HT1080 (cell line): ENCODE measurements at regions not wholly inside any gene's neighbourhood (a gene's known extent, or its start where the extent isn't known, plus 50 kb on each side); places are given as distances from the start of the nearest gene placed in this dataset.

Experiments used
- DNase-seq: peaks from one replicate; pipeline ENCODE4 v3.0.0-alpha.2; 2015; ENCODE audit warnings: low read depth

- DNase-seq = no peak
Measured at GRCh38 chr13:105567951-105568525, 967.4 kb downstream of the EFNB2 start.

- DNase-seq = no peak
Measured at GRCh38 chr13:105565136-105565727, 970.2 kb downstream of the EFNB2 start.

DNA sequence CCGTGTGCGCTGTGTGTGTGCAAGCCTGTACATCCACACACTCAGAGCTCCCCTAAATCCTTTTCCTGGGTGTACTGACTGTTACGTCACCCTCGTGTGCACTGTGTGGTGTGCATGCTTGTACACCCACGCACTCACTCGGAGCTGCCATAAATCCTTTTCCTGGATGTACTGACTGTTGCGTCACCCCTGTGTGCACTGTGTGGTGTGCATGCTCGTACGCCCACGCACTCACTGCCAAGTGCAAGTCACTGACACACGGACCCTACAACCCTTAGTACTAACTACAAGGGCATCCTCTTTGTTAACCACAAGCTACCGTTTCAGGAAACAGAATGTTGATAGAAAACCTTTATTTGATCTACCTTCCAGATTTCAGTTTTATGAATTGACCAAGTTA, 983.4 kb downstream of the EFNB2 start:
- DNase-seq = no peak

- DNase-seq = no peak
Measured at GRCh38 chr13:105547851-105548250, 987.6 kb downstream of the EFNB2 start.

- DNase-seq = no peak
Measured at GRCh38 chr13:105545811-105546210, 989.7 kb downstream of the EFNB2 start.

DNA sequence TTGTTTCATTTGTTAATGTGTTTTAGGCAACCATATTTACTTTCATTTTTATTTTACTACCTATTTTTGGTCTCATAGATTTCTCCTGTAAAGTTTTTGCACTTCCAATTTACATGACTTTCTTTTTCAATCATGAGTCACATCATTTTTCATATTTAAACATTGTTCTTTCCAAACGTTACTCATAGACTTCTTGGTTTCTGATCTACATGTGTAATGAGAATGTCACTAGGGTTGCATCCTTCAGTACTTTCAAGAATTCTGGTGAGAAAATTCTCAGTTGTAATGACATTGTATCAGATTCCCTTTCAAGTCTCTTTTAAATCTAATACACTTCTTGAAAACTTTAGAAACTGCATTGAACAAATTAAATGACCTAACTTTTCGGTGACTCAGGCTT, 991.7 kb downstream of the EFNB2 start:
- DNase-seq = peak; percentile 5

- DNase-seq = no peak
Measured at GRCh38 chr13:105541565-105541964, 993.9 kb downstream of the EFNB2 start.

DNA sequence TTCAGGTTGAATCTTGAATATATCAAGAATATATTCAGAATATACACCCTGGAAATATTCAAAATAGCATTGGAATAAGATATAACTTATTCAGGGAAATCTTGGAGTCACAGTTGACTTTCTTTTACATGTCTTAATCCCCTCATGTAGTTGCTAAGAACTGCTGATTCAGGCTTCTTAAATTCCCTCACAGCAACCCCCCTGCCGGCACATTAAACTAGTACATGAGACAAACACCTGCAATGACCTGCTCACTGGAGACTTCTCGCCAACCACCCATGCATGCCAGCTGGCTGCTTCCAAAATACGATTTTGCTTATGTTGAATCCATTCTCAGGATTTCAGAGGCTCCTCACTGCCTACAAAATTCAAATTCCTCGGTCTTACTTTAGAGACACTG, 997.1 kb downstream of the EFNB2 start:
- no peak for DNase-seq

DNA sequence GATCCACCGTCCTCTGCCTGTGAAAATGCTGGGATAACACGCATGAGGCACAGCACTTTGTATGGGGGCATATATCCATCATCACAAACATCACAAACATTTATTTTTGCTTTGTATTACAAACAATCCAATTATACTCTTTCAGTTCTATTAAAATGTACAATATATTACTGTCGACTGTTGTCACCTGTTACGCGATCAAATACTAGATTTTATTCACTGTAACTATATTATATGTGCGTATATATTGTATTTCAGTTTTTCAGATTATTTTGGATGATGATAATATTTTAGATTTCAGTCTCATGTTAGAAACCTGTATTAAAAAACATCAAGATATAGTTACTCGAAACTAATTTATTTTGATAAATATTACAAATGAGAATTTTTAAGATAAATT, 998.3 kb downstream of the EFNB2 start:
- no peak for DNase-seq

- DNase-seq = no peak
Measured at GRCh38 chr13:105530468-105530867, 1005.0 kb downstream of the EFNB2 start.

DNA sequence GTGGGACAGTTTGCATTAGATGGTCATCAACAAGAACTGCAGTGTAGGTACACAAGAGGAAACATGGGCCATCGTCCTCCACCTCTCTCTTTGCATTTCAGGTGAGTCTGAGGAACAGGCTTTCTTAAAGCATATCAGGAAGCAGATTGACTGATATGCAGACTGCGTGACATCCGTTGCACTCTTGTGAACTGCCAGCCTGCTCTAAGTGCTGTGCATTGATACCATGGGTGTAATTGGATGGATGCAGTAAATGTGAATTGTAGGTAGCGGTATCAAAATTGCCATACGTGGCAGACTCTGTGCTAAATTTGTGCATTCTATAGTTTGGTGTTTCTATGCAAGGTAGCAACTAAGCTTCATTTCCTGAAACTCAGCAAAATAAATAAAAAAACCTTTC, 1008.3 kb downstream of the EFNB2 start:
- no peak for DNase-seq

DNA sequence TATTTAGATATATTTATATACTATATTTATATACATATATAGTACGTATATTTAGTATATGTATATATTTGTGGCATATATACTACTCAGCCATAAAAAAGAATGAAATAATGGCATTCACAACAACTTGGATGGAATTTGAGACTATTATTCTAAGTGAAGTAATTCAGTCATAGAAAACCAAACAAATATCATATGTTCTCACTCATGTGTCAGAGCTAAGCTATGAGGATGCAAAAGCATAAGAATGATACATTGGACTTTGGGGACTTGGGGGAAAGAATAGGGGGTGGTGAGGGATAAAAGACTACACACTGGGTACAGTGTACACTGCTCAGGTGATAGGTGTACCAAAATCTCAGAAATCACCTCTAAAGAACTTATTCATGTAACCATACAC, 1015.7 kb downstream of the EFNB2 start:
- no peak for DNase-seq

GRCh38 chr13:105518086-105518485, 1017.4 kb downstream of the EFNB2 start:
- peak; percentile 56 for DNase-seq

DNA sequence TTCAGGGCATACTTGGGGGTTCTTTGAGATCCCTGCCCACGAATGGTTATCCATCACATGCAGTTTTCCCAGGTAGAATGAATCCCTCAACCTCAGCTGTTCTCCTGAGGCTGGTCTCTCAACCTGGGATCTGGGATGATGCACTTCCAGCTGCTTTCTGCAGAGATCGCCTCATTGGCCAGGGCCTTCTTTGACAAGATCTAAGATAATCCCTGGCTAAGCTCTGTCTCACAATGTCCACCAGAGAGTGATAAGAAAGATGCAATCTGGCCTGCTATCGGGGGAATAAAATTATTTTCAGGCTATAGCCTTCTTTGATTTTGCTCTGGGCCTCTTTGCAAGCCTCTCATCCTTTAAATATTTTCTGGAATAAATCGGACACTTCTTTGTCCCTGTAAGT, 1021.1 kb downstream of the EFNB2 start:
- no peak for DNase-seq

DNA sequence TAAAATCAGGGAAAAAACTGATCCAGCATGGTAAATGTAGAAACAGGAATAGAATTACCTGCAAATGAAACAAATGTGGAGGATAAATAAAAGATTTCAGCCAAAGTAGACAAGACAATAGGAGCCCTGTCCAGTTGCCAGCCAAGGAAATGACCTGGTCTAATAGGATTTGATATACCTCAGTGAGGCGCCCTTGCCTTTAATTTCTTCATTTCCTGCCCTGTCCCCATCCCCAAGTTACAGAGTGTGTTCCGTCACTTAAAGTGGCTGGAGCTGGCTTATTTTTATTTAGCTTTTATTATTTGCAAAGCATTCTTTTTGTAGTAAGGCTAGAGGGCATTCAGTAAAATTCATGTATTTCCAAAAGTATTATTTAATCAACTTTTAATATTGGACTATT, 1022.0 kb downstream of the EFNB2 start:
- DNase-seq = no peak

- DNase-seq = no peak
Measured at GRCh38 chr13:105509981-105510762, 1025.3 kb downstream of the EFNB2 start.

- DNase-seq = no peak
Measured at GRCh38 chr13:105506463-105506862, 1029.0 kb downstream of the EFNB2 start.

DNA sequence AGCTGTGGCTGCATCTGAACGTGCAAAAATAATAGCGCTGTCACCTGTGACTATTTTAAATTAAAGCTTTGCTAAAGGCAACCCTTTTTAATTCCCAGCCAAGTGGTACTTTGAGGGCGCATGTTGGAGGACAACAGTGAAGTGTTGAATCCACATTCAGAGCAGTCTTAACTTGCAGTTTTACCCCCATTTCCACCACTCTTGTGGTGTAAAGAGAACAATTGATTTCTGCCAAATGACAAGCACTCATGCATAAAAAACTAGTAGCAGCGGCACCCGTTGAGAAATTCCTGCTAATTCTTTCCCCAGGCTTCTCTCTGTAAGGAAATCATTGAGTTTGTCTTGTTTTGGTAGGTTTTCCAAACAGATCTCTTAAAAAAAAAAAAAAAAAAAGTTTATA, 1033.3 kb downstream of the EFNB2 start:
- DNase-seq = no peak

DNA sequence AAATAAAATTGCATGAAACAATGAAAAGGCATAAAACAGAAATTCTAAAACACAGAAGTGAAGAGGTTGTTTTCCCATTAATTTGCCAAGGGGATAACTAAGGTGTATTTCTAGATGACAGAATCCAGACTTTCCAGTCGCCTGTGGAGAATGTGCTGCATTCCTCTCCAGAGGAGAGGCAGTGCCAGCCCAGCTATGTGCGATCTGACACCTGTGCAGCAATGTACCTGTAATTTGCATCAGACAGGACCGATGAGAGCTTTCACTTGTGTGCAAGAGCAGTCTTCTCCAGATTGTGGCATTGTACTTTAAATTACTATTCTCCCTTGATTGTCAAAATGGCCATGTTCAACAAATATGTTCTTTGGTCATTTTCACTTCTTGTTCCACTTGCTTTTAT, 1037.9 kb downstream of the EFNB2 start:
- DNase-seq = no peak

DNA sequence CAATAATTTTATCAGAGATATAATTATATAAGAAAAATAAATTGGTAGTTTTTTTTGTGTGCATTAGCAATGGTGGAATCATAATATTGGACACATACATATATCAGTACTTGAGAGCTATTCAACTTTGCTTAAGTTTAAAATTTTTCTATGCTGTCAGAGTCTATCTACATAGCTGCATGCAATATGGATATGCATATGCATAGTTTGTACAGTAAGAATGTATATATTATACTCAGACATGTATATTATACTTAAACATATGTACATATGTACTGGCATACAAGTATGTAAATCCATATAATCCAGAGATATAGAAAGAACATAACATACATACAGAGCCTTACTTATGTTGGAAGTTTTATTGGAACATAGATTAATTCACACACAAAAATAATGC, 1043.2 kb downstream of the EFNB2 start:
- DNase-seq = no peak

DNA sequence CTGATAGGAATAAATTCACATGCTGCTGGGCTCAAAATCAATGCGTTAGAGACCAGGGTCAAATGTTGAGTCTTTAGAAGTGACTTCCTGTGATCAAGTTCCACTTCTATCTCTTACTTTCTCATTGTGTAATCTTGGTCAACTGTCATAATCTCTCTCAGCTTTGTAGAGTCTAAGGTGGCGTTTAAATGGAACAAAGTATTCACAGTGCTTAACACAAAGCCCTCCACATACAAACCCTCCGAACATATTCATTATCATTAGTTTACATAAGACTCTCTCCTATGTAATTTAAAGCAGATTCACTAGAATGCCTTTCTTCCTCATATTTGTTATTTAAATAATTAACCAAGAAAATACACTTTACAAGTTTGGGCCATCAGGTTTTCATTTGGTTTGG, 1044.1 kb downstream of the EFNB2 start:
- no peak for DNase-seq

- no peak for DNase-seq
Measured at GRCh38 chr13:105485081-105485480, 1050.4 kb downstream of the EFNB2 start.
